AG09319 (cell line): ENCODE measurements at regions not wholly inside any gene's neighbourhood (a gene's known extent, or its start where the extent isn't known, plus 50 kb on each side); places are given as distances from the start of the nearest gene placed in this dataset.

ENCODE experiments used
- DNase-seq: peaks from one replicate; pipeline ENCODE4 v3.0.0-alpha.2; 2010; ENCODE audit warnings: low read depth; ENCODE audit errors: extremely low read depth
- TF ChIP-seq, protein P1 (sequence below): IDR thresholded peaks from 2 replicates; pipeline ENCODE4 v1.5.1; 2011; ENCODE audit warnings: low read depth, mild to moderate bottlenecking, inconsistent platforms, low read length, moderate library complexity

DNA sequence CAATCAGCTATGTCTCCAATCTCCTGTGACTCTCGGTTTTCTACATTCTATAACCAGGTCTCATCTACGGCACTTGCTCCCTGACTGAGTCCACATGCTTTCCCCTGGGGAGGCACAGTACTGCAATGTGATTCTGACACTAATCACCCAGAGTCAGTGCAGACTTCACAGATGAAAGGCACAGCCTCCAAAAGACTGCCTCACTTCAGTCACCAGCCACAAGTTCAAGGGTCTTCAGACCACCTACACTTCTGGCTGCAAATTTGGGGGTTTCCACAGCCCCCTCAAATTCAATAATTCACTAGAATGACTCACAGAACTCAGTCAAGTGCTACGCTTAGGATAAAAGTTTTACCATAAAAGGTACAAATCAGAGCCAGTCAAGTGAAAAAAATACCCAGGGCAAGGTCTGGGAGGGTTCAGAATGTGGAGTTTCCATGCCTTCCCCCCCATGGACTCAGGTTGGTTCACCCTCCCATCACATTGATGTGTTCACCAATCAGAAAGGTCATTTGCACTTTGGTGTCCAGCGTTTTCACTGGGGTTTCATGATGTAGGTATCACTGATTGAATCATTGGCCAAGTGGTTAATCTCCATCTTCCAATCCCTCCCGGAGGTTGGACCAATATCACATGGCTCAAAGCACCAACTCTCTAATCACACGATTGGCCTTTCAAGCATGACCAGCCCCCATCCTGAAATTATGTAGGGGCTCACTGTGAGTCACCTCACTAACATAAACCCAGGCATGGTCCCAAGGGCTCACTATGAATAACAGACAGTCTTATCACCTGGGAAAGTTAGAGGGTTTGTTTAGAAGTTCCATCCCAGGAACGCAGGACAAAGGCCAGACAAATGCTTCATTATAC is 182.9 kb upstream of the CAMK1G start:
- DNase-seq = no peak
- TF ChIP-seq, protein P1, sequence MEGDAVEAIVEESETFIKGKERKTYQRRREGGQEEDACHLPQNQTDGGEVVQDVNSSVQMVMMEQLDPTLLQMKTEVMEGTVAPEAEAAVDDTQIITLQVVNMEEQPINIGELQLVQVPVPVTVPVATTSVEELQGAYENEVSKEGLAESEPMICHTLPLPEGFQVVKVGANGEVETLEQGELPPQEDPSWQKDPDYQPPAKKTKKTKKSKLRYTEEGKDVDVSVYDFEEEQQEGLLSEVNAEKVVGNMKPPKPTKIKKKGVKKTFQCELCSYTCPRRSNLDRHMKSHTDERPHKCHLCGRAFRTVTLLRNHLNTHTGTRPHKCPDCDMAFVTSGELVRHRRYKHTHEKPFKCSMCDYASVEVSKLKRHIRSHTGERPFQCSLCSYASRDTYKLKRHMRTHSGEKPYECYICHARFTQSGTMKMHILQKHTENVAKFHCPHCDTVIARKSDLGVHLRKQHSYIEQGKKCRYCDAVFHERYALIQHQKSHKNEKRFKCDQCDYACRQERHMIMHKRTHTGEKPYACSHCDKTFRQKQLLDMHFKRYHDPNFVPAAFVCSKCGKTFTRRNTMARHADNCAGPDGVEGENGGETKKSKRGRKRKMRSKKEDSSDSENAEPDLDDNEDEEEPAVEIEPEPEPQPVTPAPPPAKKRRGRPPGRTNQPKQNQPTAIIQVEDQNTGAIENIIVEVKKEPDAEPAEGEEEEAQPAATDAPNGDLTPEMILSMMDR = no peak

DNA sequence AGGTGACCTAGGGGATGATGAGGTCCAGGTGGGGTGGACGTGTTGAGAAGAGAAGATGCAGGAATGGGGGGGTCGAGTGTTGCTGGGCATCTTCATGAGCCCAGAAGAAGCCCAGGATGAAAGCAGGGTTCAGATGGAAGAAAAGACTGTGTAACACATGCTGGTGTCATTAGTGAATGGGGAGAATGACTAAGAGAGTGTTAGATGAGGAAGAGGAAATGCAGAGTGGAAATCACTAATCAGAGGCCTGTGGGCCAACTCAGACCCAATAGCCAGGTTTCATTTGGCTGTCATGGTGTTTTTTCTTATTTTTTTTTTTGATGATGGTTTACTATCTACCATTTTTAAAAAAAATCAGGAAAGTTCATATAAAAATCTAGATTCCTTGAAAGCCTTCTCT is 180.8 kb upstream of the CAMK1G start:
- no peak for DNase-seq

DNA sequence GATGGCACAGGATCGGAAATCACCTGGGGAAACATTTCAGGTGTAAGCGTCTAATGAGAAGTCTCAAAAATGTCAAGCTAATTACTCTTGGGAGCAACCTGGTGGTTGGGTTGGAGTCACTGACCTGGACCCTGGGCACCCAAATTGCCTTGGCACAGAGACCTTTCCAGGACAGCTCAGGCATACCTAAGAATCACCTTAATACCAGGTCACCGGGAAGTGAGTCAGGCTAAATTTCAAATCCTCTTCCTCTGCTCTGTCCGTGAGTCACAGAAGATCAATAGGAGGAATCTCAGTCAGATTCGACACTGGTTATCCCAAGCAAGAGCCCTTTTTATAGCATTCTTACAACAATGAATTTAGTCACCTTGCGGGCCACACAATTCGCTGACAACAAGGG is 179.6 kb upstream of the CAMK1G start:
- TF ChIP-seq, protein P1 = no peak
- DNase-seq = no peak

More for the DNA sequence above, 180.8 kb upstream of the CAMK1G start:
- TF ChIP-seq, protein P1 = no peak

DNA sequence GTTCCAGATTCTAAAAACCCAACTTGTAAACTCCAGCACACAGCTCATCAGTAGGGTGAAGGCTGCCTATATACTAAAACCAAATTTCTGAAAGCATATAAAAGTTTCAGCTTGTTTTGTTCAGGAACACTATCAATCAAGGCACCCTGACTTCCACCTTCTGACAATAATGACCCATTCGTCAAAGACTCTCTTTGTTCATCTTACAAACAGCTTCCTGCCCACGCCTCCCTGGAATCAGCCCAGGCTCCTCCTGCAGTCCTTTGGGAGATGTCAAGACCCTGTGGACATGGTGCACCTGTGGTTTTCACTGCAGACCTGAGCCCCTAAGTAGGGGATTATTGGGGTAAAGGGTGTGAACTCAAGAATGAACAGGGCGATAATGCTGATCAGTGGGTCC is 178.9 kb upstream of the CAMK1G start:
- TF ChIP-seq, protein P1 = no peak
- no peak for DNase-seq

DNA sequence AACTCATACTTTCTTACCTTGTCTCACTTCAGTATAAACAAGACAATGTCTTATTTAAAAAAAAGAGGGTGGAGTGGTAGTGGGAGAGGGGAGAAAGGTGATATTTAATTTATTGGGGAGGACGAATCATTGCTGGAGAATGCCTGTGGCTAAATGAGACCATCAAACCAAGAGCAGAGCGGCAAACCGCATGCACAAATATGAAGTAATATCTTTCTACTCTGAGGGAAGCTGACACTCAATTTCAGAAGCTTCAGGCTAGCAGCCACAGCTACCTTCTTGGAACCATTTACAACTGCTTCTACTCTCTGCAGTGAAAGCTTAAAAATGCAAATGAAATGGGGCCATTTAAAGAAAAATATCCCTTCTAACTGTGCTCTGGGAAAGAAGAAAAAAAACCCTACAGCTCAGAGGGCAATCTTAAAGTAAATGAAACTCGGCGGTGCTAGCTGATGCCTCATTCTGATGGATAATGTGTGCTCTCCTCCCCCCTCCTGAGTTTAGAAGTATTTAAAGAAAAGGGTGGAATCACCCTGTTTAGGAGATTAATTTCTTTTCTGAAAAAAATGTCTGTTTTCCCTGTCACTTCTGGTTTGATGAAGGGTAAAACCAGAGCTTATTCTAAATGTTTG is 178.2 kb upstream of the CAMK1G start:
- no peak for DNase-seq
- TF ChIP-seq, protein P1 = no peak

DNA sequence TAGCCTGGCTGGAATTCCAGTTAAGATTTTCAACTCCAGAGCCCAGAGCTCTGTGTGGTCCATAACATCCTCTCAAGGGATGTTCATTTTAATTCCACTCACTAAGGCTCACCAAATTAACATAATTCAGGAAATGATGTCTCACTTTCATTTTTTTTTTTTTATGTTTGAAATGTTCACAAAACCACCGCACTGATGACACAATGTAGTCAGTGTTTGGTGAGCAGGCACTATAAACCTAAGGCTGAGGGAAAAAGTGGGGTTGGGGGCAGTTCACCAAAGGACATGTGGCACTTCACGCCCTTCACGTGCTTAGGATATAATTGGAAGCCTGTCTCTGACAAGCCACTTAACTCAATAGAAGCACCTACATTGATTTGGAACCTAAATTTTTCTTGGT is 177.3 kb upstream of the CAMK1G start:
- no peak for DNase-seq
- TF ChIP-seq, protein P1 = no peak

DNA sequence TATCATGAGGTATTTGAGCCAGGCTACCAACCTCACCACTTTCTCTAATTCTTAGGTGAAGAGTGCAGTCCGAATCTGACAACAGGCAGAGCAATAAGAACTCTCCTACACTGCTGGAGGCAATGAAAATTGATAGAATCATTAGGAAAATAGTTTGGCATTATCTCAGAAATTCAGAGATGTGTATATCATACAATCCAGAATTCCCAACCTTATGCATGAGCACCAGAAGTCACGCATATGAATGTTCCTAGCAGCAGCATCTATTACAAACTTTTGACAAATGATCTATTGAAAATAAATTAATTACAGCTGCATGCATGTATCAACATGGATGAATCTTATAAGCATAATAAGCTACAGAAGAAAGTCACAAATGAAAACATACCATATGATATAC is 176.9 kb upstream of the CAMK1G start:
- TF ChIP-seq, protein P1 = no peak
- DNase-seq = no peak
